ENCODE measurements at regions not wholly inside any gene's neighbourhood (a gene's known extent, or its start where the extent isn't known, plus 50 kb on each side); places are given as distances from the start of the nearest gene placed in this dataset.
"Not testable (repeated sequence)": the region's sequence is repeated elsewhere in the genome, so short reads cannot be mapped to it uniquely, and the experiment has no call there.

DNA sequence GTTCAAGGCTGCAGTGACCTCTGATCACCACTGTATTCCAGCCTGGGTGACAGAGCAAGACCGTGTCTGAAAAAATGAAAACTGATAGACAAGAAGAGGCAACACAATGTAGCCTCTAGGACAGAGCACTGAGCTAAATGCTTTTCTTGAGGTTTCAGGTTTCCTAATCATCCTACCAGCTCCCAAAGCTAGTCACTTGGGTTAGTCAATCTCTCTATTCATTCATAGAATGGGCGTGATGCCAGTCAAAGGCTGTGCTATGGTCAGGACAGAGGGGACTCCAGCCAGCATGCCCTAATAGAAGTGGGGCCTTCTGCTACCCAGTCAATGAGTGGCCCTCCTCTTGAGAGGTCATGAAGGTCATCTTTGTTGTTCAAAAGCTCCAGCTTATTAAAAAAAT, 860.4 kb upstream of the DEFB115 start:
- not testable (repeated sequence) for DNase-seq

GRCh38 chr20:30405061-30405460, 852.4 kb upstream of the DEFB115 start:
- DNase-seq = not testable (repeated sequence)

GRCh38 chr20:30405585-30405984, 851.9 kb upstream of the DEFB115 start:
- DNase-seq = not testable (repeated sequence)

DNA sequence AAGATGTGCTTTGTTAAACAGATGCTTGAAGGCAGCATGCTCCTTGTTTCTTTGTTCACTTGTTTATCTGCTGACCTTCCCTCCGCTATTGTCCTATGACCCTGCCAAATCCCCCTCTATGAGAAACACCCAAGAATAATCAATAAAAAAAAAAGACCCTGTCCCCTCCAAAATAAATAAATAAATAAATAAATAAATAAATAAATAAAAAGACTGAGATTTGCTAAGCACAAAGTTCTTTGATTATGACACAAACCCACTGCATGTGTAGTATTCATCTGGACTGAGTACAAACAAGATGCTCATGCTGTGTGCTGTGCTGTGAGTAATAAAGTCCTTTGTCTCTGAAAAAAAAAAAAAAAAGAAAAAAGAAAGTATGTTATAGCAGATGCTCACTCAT, 851.1 kb upstream of the DEFB115 start:
- DNase-seq = not testable (repeated sequence)

DNA sequence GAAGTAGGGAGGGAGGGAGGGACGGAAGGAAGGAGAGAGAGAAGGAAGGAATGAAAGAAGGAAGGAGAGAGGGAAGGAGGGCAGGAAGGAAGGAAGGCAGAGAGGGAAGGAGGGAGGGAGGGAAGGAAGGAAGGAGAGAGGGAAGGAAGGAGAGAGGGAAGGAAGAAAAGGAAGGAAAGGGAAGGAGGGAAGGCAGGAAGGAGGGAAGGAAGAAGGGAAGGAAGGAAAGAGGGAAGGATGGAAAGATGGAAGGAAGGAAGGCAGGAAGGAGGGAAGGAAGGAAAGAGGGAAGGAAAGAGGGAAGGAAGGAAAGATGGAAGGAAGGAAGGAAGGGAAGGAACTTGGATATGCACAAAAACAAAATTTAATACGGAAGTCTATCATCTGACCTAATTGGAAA, 844.5 kb upstream of the DEFB115 start:
- no peak for DNase-seq

DNA sequence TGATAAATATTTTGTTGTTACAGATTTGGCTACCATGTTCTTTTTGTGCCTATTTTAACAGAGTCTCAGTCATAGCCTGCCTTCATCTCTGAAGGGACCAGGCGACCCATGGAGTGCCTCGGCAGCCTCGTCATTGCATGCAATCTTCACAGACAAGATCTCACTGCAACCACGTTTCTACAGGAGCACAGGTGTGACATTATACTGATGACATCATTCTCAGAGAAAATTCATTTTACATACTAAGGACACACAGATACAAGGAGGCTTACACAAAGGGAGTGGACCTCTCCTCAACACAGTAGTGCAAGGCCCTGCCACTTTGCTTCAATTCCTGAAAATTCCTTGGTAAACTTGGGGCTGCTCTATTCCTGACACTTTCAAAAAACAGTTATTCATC, 840.1 kb upstream of the DEFB115 start:
- not testable (repeated sequence) for DNase-seq

DNA sequence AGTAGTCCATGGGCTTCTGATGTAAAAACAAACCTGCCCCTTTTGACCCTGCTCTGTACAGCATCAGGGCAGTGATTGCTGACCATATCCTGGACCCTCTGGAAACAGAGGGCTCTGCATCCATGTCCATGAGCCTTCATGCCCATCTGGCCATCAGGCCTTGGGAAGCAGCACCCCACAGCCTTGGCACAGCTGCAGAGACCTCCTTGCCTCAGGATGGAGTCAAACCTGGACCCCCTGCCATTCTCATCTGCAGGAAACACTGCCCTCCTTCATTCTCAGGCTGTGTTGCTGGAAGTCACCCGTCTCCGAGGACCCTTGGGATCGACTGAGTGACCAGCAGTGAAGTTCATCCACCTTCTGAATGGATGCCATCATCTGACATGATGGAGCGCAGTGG, 839.1 kb upstream of the DEFB115 start:
- not testable (repeated sequence) for DNase-seq

GRCh38 chr20:30419466-30419865, 838.0 kb upstream of the DEFB115 start:
- DNase-seq = no peak

- not testable (repeated sequence) for DNase-seq
These were observed 837.5 kb upstream of the DEFB115 start for GRCh38 chr20:30419871-30420420.

Measured in stimulated activated CD4-positive, alpha-beta T cell treated with anti-CD3 and anti-CD28 coated beads, Interleukin-4, amount 100 ng/mL, for 1 hour (primary cell).